A673 (cell line): ENCODE measurements at regions not wholly inside any gene's neighbourhood (a gene's known extent, or its start where the extent isn't known, plus 50 kb on each side); places are given as distances from the start of the nearest gene placed in this dataset.

ENCODE experiments used
- BruUV-seq: library from RNA; stranded (reverse); fragments of 400-500 nt; replicated peaks from 2 replicates; lab custom pipeline; 2021; lab: Mats Ljungman, UMichigan
- CTCF ChIA-PET: fragments of 300-600 bp; sonication (Branson Sonifier 250); formaldehyde crosslinking; loops from one replicate; lab custom pipeline; 2022; ENCODE audit warnings: antibody characterized with exemption; lab: Charles Lee
- POLR2A ChIA-PET: fragments of 300-600 bp; sonication (Branson Sonifier 250); formaldehyde crosslinking; loops from one replicate; lab custom pipeline; 2022; ENCODE audit warnings: antibody characterized with exemption; ENCODE audit not compliant: low non-redundant PET; lab: Charles Lee
- DNase-seq: peaks from one replicate; pipeline ENCODE4 v3.0.0-alpha.2; 2015; ENCODE audit warnings: low spot score
- H3K27ac ChIP-seq: fragments of 200-600 bp; sonication (generic); 2 replicates; pipeline ENCODE4 v1.5.1; 2016; ENCODE audit warnings: mixed run types, low read depth, mild to moderate bottlenecking, mixed read lengths, antibody characterized with exemption, low read length; ENCODE audit not compliant: poor library complexity, severe bottlenecking
- H3K27me3 ChIP-seq: fragments of 200-600 bp; sonication (generic); replicated peaks from 2 replicates; pipeline ENCODE4 v1.6.1; 2017; ENCODE audit warnings: mixed run types, low read depth, mild to moderate bottlenecking, mixed read lengths, antibody characterized with exemption, low read length; ENCODE audit not compliant: insufficient read depth, poor library complexity
- H3K36me3 ChIP-seq: fragments of 200-600 bp; sonication (generic); 2 replicates; pipeline ENCODE4 v1.6.1; 2016; ENCODE audit warnings: mixed run types, mild to moderate bottlenecking, mixed read lengths, antibody characterized with exemption, low read length; ENCODE audit not compliant: insufficient read depth, poor library complexity, severe bottlenecking
- H3K4me1 ChIP-seq: fragments of 200-600 bp; sonication (generic); 2 replicates; pipeline ENCODE4 v1.6.1; 2017; ENCODE audit warnings: mixed run types, mild to moderate bottlenecking, mixed read lengths, antibody characterized with exemption, low read length; ENCODE audit not compliant: insufficient read depth, poor library complexity, severe bottlenecking
- H3K4me3 ChIP-seq: fragments of 200-600 bp; sonication (generic); 2 replicates; pipeline ENCODE4 v1.5.1; 2016; ENCODE audit warnings: low read depth, mixed run types, mild to moderate bottlenecking, mixed read lengths, low read length; ENCODE audit not compliant: poor library complexity, severe bottlenecking
- H3K9me3 ChIP-seq: fragments of 200-600 bp; sonication (generic); 2 replicates; pipeline ENCODE4 v1.6.1; 2016; ENCODE audit warnings: mixed run types, low read depth, mild to moderate bottlenecking, mixed read lengths, antibody characterized with exemption, low read length; ENCODE audit not compliant: poor library complexity, severe bottlenecking
- CTCF ChIP-seq: fragments of 300-800, 200-600 bp; sonication (generic); conservative IDR thresholded peaks from 2 replicates; pipeline ENCODE4 v1.5.1; 2017; ENCODE audit warnings: low read depth, mild to moderate bottlenecking, antibody characterized with exemption, low read length, moderate library complexity, mixed read lengths
- EZH2 ChIP-seq: fragments of 200-600 bp; sonication (generic); IDR thresholded peaks from 2 replicates; pipeline ENCODE4 v1.6.1; 2017; ENCODE audit warnings: borderline replicate concordance, low read depth, mild to moderate bottlenecking, mixed read lengths, antibody characterized with exemption, low read length; ENCODE audit not compliant: poor library complexity, severe bottlenecking
- intact Hi-C: fragments of 100-400 bp; cut with micrococcal nuclease; formaldehyde crosslinking; loops from one replicate; pipeline ENCODE4 v1.10.0; 2022; ENCODE audit not compliant: unreplicated experiment

- TF ChIP-seq CTCF (no peak), EZH2 (no peak)
- no peak for DNase-seq
- CTCF ChIA-PET: no interaction called here
Observed at GRCh38 chrX:17919896-17920446, 58.9 kb upstream of the RAI2 start.

GRCh38 chrX:17917945-17918577, 57.0 kb upstream of the RAI2 start:
- Histone ChIP-seq H3K4me3 (no peak overlapping the region), H3K27ac (no peak overlapping the region), H3K36me3 (no peaks in the 10 kb centered on the region), H3K27me3 (no peaks in the 10 kb centered on the region), H3K9me3 (no peaks in the 10 kb centered on the region), H3K4me1 (no peaks in the 10 kb centered on the region)
- intact Hi-C loops: no loop called here
- TF ChIP-seq EZH2 (no peak), CTCF (no peak)
- POLR2A ChIA-PET: interaction anchor here (0.5 kb wide), 1 partner anchor 1120 kb away, joined by 4 read pairs; no protein-coding TSS in a partner anchor
- no TSS peak for BruUV-seq
- CTCF ChIA-PET: no interaction called here
- DNase-seq: no peak

More at GRCh38 chrX:17919896-17920446, 58.9 kb upstream of the RAI2 start:
- POLR2A ChIA-PET: no interaction called here
- no peak overlapping the region for H3K27ac ChIP-seq
- no peaks in the 10 kb centered on the region for H3K36me3 ChIP-seq
- no peaks in the 10 kb centered on the region for H3K4me1 ChIP-seq
- no peaks in the 10 kb centered on the region for H3K9me3 ChIP-seq
- H3K27me3 ChIP-seq: no peaks in the 10 kb centered on the region
- no peak overlapping the region for H3K4me3 ChIP-seq
- intact Hi-C loops: no loop called here
- no TSS peak for BruUV-seq

- H3K4me3 ChIP-seq: no peak overlapping the region
- no peaks in the 10 kb centered on the region for H3K36me3 ChIP-seq
- H3K27me3 ChIP-seq: no peaks in the 10 kb centered on the region
- BruUV-seq: no TSS peak
- no peaks in the 10 kb centered on the region for H3K9me3 ChIP-seq
- no peaks in the 10 kb centered on the region for H3K4me1 ChIP-seq
- no peak for TF ChIP-seq EZH2
- TF ChIP-seq CTCF: no peak
- ChIA-PET POLR2A (no interaction called here), CTCF (no interaction called here)
- no peak for DNase-seq
- intact Hi-C loops: no loop called here
- no peak overlapping the region for H3K27ac ChIP-seq
Observed at GRCh38 chrX:17913801-17914200, 52.7 kb upstream of the RAI2 start.
